ENCODE measurements at regions not wholly inside any gene's neighbourhood (a gene's known extent, or its start where the extent isn't known, plus 50 kb on each side); places are given as distances from the start of the nearest gene placed in this dataset.

DNA sequence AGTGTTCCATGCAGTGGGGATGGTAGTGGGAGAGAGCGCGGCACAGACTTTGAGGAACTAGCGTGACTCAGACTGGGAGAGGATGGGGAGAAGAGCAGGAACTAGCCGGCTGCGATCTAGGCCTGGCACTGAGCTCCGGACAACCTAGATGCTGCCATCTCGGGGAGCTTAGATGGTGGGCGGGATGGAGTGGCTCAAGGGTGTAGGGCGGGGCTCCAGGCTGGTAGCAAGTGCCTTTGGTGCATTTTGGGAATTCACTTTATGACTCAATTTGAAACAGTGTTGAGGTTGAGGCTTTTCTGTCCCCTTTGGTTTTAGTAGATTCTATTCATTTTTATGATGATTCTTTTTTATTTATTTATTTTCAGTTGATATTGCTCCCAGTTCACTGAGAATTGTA, 185.3 kb upstream of the GPR26 start:
- in situ Hi-C loops (cut with HindIII; ENCODE audit: low sequenced_read_pairs) = no loop called here

DNA sequence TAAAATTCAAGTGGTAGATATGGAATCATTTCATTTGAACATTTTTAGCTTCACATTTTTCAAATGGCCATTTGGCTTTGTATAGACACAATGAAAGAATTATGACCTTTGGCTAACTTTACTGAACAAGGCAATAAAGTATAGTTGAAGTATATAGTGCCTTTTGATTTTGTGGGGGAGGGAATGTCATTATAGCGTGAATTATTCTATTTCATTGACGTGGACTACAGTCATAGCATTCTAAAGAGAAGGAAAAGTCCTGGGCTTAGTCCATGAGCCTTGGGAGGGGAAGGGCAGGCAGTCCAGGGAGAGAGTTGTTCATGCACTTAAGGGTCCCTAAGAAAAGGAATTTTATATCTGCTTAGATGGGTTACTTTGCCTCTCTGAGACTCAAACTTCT, 181.4 kb upstream of the GPR26 start:
- in situ Hi-C loops (cut with HindIII; ENCODE audit: low sequenced_read_pairs) = no loop called here

DNA sequence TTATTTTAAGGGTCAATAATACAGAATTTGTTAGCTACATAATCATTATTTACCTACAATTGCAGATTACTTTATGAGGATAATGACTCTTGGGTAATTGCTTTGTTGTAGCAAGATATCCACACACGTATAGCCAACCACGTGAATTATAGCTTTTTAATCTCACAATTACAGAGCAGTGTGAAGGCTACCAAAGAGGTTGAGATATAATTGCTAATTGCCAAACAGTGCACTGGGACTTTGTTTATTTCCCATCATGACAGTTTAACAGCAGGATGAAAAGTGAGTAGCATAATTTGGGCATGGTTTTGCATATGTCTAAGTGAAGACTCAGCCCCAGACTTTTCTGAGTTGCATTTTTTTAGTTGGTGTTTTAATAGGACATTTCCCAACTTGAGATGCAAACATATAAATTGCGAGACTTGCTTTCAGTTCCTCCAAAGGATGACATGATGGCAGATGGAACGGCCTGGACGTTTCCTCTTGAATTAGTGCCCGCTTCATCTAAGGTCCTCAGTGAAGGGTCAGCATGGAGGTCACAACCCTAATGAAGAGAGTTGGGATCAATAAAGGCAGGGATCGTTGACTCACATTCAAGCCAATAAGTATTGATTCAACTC, 180.7 kb upstream of the GPR26 start:
- in situ Hi-C loops (cut with HindIII; ENCODE audit: low sequenced_read_pairs) = no loop called here

GRCh38 chr10:123488436-123488835, 177.7 kb upstream of the GPR26 start:
- in situ Hi-C loops (cut with HindIII; ENCODE audit: low sequenced_read_pairs) = no loop called here

DNA sequence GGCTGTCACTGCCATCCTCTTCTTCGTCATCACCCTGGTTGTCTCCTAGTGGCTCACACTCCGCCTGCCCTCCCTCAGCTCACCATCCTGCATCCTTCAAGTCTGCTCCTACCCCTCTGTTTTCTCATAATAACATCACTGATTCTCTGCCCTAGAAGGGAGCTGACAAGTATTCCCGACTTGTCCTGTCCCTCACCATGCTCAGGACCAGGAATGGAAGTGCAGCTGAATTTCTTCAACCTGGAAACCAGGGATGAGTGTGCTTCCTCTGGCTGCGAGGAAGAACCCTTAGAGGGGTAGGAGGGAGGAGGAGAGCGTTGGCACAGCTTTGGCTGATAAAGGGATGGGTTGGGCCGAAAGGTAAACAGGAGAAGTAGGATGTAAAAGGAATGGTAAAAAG, 174.8 kb upstream of the GPR26 start:
- in situ Hi-C loops (cut with HindIII; ENCODE audit: low sequenced_read_pairs) = no loop called here

- in situ Hi-C loops (cut with HindIII; ENCODE audit: low sequenced_read_pairs) = no loop called here
Measured at GRCh38 chr10:123492016-123492415, 174.1 kb upstream of the GPR26 start.

- in situ Hi-C loops (cut with HindIII; ENCODE audit: low sequenced_read_pairs) = no loop called here
Measured at GRCh38 chr10:123494301-123494808, 171.8 kb upstream of the GPR26 start.

DNA sequence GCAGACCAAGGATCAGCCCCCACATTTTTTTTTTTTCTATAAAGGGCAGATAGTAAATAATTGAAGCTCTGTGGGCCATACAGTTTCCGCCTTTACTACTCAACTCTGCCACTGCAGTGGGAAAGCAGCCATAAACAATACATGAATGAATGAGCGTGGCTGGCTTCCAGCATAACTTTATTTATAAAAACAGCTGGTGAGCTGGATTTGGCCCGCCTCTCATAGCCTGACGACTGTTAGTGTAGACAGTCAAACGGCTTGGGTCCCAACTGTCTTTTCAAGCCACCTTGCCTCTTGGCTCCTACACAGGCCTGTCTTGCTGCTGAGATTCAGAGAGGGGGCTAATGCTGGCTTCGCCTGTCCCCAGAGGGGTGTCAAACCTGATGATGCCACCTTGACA, 169.8 kb upstream of the GPR26 start:
- in situ Hi-C loops (cut with HindIII; ENCODE audit: low sequenced_read_pairs) = no loop called here

GRCh38 chr10:123496996-123497660, 169.0 kb upstream of the GPR26 start:
- in situ Hi-C loops (cut with HindIII; ENCODE audit: low sequenced_read_pairs) = no loop called here

DNA sequence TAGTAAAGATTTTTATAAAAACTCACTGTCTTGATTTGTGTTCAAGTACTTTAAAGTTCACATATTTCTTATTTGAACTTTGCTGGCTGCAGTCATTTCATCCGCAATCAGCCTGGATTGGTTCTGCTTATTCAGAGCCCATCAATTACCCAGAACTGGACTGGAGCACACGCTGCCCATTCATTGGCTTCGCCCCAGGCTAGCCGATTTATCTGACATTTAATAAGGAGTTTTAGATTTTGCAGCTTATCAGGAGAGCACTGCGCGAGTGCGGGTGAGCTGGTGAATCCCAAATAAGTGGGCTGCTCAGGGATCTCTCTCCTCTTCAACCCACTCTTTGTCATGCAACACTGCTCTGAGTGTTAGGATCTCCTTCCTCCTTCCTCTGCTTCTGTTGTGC, 166.0 kb upstream of the GPR26 start:
- in situ Hi-C loops (cut with HindIII; ENCODE audit: low sequenced_read_pairs) = no loop called here

DNA sequence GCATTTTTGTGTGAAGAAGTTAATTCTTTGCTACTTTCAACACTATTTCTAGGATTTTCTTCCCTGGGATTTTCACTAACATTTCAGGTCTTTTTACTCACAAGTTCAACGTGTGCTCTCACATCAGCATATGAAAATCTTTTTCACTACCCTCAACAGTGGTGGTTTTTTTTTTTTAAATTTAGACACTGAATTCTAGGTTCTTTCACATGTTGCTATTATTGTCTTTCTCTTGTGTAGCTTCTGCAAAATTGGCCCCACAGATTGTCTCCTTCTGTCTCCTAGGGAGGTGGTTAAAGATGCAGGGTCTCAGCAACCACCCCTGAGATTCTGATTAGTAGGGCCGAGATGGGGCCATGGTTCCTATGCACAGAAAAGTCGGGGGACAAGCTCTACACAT, 165.0 kb upstream of the GPR26 start:
- in situ Hi-C loops (cut with HindIII; ENCODE audit: low sequenced_read_pairs) = no loop called here

GRCh38 chr10:123502983-123503382, 163.2 kb upstream of the GPR26 start:
- in situ Hi-C loops (cut with HindIII; ENCODE audit: low sequenced_read_pairs) = no loop called here

- in situ Hi-C loops (cut with HindIII; ENCODE audit: low sequenced_read_pairs) = no loop called here
Measured at GRCh38 chr10:123506455-123506854, 159.7 kb upstream of the GPR26 start.

GRCh38 chr10:123507298-123507697, 158.9 kb upstream of the GPR26 start:
- in situ Hi-C loops (cut with HindIII; ENCODE audit: low sequenced_read_pairs) = no loop called here

DNA sequence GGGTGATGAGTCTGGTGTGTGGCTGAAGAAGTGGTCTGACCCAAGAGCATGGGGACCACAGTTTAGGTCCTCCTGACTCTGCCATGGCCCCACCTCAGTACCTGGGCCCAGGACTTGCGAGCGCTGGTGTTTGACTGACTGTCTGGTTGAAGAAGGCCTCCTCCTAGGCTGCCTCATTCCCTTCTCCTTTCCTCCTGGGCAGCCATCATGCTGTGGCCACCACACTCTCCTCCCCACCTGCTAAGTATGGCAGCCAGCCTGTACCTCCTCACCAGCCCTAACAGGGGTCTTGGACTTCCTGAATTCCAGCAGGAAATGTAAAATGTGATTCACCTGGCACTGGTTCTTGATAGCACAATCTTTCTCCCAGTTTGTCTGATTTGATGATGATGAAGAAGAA, 156.8 kb upstream of the GPR26 start:
- in situ Hi-C loops (cut with HindIII; ENCODE audit: low sequenced_read_pairs) = no loop called here

- in situ Hi-C loops (cut with HindIII; ENCODE audit: low sequenced_read_pairs) = no loop called here
Measured at GRCh38 chr10:123512901-123513775, 153.0 kb upstream of the GPR26 start.

DNA sequence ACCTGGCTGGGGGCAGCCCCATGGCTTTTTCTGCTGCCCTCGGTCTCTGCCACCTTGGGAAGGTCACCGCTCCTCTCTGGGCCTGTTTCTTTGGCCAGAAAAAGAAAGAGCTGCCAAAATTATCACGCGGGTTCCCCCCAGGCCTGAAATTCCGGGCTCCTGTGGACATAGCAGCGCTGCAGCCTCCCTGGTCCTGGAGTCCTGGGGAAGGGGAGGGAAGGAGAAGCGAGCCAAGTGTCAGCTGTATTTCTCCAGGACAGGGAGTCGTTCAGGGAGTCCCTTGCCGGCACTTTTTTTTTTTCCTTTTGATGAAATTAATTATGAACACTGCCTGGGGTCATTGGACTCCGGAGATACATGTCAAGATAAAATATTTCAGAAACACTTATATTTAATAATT, 152.3 kb upstream of the GPR26 start:
- in situ Hi-C loops (cut with HindIII; ENCODE audit: low sequenced_read_pairs) = no loop called here

DNA sequence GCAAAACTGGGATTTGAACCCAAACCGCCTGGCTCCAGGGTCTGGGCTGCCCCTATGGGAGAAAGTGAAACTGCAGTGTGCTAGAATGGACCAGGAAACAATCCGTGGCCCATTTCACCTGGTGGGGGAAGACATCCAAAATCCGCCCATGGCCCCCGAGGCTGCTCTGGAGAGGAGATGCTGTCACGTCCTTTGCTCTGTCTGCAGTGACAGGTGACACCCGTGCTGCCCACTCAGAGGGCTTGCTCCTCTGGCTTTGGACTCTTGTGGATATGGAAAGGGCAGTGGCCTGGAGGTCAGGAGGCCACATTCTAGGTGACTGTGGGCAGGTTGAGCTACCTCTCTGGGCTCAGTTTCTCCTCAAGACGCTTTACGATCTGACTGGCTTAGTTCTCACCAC, 151.2 kb upstream of the GPR26 start:
- in situ Hi-C loops (cut with HindIII; ENCODE audit: low sequenced_read_pairs) = no loop called here

- in situ Hi-C loops (cut with HindIII; ENCODE audit: low sequenced_read_pairs) = no loop called here
Measured at GRCh38 chr10:123515661-123516060, 150.5 kb upstream of the GPR26 start.

DNA sequence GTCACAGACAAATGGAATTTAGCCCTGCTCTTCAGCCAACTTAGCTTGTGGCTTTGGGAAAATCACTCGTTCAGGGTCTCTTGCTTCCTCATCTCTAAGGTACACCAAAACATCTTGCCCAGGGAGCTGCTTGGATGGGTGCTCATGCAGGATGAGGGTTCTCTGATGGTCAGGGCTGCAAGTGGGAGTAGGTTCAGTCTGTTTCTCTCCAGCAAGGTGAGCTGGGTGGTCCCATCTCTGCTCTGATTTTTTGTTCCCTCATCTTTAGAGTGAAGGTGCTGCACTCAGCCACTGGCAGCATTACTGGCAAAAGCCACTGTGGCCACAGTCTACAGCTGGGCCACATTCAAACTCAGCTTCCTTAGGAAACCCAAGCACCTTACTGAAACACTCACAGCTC, 149.9 kb upstream of the GPR26 start:
- in situ Hi-C loops (cut with HindIII; ENCODE audit: low sequenced_read_pairs) = no loop called here

GRCh38 chr10:123517426-123517825, 148.7 kb upstream of the GPR26 start:
- in situ Hi-C loops (cut with HindIII; ENCODE audit: low sequenced_read_pairs) = no loop called here

DNA sequence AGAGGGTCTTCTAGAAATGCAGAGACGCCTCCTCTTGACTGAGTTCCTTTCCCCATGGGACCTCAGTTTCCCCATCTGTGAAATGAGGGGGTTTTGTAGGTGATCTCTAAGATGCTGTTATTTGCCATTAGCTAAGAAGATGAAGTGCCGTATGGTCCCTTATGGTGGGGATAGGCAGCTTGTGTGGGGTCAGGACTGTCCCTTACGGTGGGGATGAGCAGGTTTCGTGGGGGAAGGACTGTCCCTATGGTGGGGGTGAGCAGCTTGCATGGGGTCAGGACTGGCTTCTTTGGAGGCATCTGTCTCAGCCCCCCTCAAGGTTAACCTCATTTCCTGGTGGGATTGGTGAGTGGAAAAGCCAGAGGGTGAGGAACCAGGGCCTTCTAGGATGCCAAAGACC, 148.3 kb upstream of the GPR26 start:
- in situ Hi-C loops (cut with HindIII; ENCODE audit: low sequenced_read_pairs) = no loop called here

Measured in endothelial cell of hepatic sinusoid (primary cell).